ENCODE measurements at regions not wholly inside any gene's neighbourhood (a gene's known extent, or its start where the extent isn't known, plus 50 kb on each side); places are given as distances from the start of the nearest gene placed in this dataset.
"Not testable (repeated sequence)": the region's sequence is repeated elsewhere in the genome, so short reads cannot be mapped to it uniquely, and the experiment has no call there.

GRCh38 chr3:6490487-6491327 lies 370.2 kb upstream of the GRM7 start (continued):
- peak; percentile 88 to 91 for TF ChIP-seq MNT (conservative IDR thresholded peaks at IDR 0.05)
- TF ChIP-seq CEBPB (tag; IDR thresholded peaks at IDR 0.05), result peak; percentile 97
- TF ChIP-seq ZNF316 (IDR thresholded peaks at IDR 0.05), result peak; percentile 11; the same call in 1 of the 2 replicates
- TF ChIP-seq DIDO1 (tag; IDR thresholded peaks at IDR 0.05; ENCODE audit: low read depth), result peak; percentile 80
- TF ChIP-seq LEF1 (IDR thresholded peaks at IDR 0.05), result peak; percentile 82
- 0 out of 2 replicates have a peak, but pooled peaks have one; percentile 17 for TF ChIP-seq MAFG (tag; conservative IDR thresholded peaks at IDR 0.05)
- TF ChIP-seq ATF1 (CRISPR knock-in tag; IDR thresholded peaks at IDR 0.05), result not testable (repeated sequence)
- peak; percentile 77 for TF ChIP-seq ATF1 (tag; IDR thresholded peaks at IDR 0.05)
- TF ChIP-seq MTA2 (IDR thresholded peaks at IDR 0.05; ENCODE audit: low read depth), result 0 out of 2 replicates have a peak, but pooled peaks have one; percentile 26
- TF ChIP-seq SMARCA5 (IDR thresholded peaks at IDR 0.05), result peak; percentile 50; the same call in 1 of the 2 replicates
- TF ChIP-seq MTA1 (IDR thresholded peaks at IDR 0.05; ENCODE audit: borderline replicate concordance), result 0 out of 2 replicates have a peak, but pooled peaks have one; percentile 27
- peak; percentile 85 for TF ChIP-seq CXXC5 (CRISPR knock-in tag; IDR thresholded peaks at IDR 0.05)
- peak; percentile 66; the same call in 1 of the 2 replicates for TF ChIP-seq NR2C2 (CRISPR knock-in tag; IDR thresholded peaks at IDR 0.05)
- TF ChIP-seq NR2C2 (tag; IDR thresholded peaks at IDR 0.05), result peak; percentile 97
- peak; percentile 79 for TF ChIP-seq ZEB2 (IDR thresholded peaks at IDR 0.05)
- TF ChIP-seq RREB1 (CRISPR knock-in tag; IDR thresholded peaks at IDR 0.05), result 0 out of 2 replicates have a peak, but pooled peaks have one; percentile 67
- peak; percentile 45; the same call in 1 of the 2 replicates for TF ChIP-seq CHAMP1 (IDR thresholded peaks at IDR 0.05)
- TF ChIP-seq DPF2 (IDR thresholded peaks at IDR 0.05), result peak; percentile 56
- TF ChIP-seq POLR2G (IDR thresholded peaks at IDR 0.05; ENCODE audit: low read depth, low read length), result peak; percentile 60; the same call in 1 of the 2 replicates
- peak; percentile 83; the same call in 1 of the 2 replicates for TF ChIP-seq PHF21A (IDR thresholded peaks at IDR 0.05; ENCODE audit: borderline replicate concordance, low read depth)
- TF ChIP-seq HDAC2 (IDR thresholded peaks at IDR 0.05), result peak; percentile 78
